Activated CD8-positive, alpha-beta T cell treated with anti-CD3 and anti-CD28 coated beads, Interleukin-2, amount 10 ng/mL, durations not matched to agents 7 days and 5 days (primary cell): ENCODE measurements at regions not wholly inside any gene's neighbourhood (a gene's known extent, or its start where the extent isn't known, plus 50 kb on each side); places are given as distances from the start of the nearest gene placed in this dataset.

ENCODE experiments used
- ATAC-seq: fragments of 150-1000 bp; cut with Tn5 transposase; one replicate; pipeline ENCODE4 v1.10.0; 2021; ENCODE audit warnings: moderate library complexity
- CTCF ChIA-PET: fragments of 350-600 bp; sonication (Branson Sonifier 250); formaldehyde crosslinking; loops from one replicate; lab custom pipeline; 2021; ENCODE audit warnings: antibody characterized with exemption; lab: Charles Lee
- POLR2A ChIA-PET: fragments of 350-600 bp; sonication (Branson Sonifier 250); formaldehyde crosslinking; loops from one replicate; lab custom pipeline; 2021; ENCODE audit warnings: antibody characterized with exemption; lab: Charles Lee
- DNase-seq: peaks from one replicate; pipeline ENCODE4 v3.0.0-alpha.2; 2020
- H3K27ac Mint-ChIP-seq: one replicate; pipeline ENCODE4 v1.8.0; 2021; ENCODE audit warnings: mild to moderate bottlenecking, mixed read lengths
- H3K27me3 Mint-ChIP-seq: one replicate; pipeline ENCODE4 v1.8.0; 2021; ENCODE audit warnings: low read depth, mixed read lengths
- H3K36me3 Mint-ChIP-seq: one replicate; pipeline ENCODE4 v1.8.0; 2021; ENCODE audit warnings: low read depth, mixed read lengths
- H3K4me1 Mint-ChIP-seq: one replicate; pipeline ENCODE4 v1.8.0; 2021; ENCODE audit warnings: low read depth, mixed read lengths
- H3K4me3 Mint-ChIP-seq: one replicate; pipeline ENCODE4 v1.8.0; 2021; ENCODE audit warnings: mild to moderate bottlenecking, mixed read lengths
- H3K9me3 Mint-ChIP-seq: one replicate; pipeline ENCODE4 v1.8.0; 2022; ENCODE audit warnings: mixed read lengths; ENCODE audit not compliant: insufficient read depth

DNA sequence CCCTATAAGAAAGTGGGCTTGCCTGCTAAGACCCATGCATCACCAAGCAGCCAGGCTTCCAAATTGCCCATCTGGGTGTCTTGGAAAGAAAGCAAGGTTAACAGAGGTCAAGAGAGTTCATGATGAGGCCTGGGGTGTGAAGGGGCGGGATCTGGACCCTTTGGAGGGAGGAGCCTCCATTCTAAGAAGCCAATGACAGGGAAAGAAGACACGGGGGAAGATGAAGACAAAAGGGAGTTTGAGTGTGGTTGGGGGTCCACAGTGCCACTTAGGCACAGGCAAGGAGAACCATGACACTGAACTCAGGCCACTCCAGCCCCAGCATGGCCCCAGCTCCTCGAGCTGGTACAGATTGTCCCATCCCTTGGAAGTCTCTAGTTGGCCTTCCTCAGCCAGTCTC is 350.2 kb upstream of the TSHZ3 start:
- H3K27ac Mint-ChIP-seq: no peak overlapping the region
- no peak for DNase-seq
- no peak overlapping the region for H3K4me3 Mint-ChIP-seq
- ChIA-PET POLR2A (no interaction called here), CTCF (no interaction called here)
- H3K4me1 Mint-ChIP-seq: no peaks in the 10 kb centered on the region
- no peaks in the 10 kb centered on the region for H3K27me3 Mint-ChIP-seq
- H3K9me3 Mint-ChIP-seq: peaks cover 12% of the 10 kb centered on the region
- no peak for ATAC-seq
- no peaks in the 10 kb centered on the region for H3K36me3 Mint-ChIP-seq

DNA sequence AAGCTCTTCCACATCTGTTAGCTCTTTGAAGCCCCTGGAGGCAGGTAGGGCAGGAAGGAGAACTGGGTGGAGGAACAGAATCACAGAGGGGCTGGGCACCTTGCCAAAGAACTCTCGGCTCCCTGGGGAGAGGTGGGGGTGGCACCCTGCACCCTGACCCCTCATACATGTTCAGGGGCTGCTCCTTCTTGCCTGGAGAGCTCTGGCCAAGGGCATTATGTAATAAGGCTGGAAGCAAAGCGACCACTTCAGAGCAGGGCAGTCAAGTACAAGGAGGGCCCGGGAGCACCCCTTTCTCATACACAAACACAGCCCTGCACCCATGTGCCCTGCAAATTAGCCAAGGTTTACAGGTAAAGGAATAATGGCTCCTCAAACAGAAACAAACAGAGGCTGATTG is 351.9 kb upstream of the TSHZ3 start:
- no peak overlapping the region for H3K27ac Mint-ChIP-seq
- H3K9me3 Mint-ChIP-seq: peaks cover 12% of the 10 kb centered on the region
- POLR2A ChIA-PET: no interaction called here
- H3K4me1 Mint-ChIP-seq: no peaks in the 10 kb centered on the region
- no peak for DNase-seq
- CTCF ChIA-PET: no interaction called here
- no peaks in the 10 kb centered on the region for H3K27me3 Mint-ChIP-seq
- no peak overlapping the region for H3K4me3 Mint-ChIP-seq
- H3K36me3 Mint-ChIP-seq: no peaks in the 10 kb centered on the region
- ATAC-seq: no peak

DNA sequence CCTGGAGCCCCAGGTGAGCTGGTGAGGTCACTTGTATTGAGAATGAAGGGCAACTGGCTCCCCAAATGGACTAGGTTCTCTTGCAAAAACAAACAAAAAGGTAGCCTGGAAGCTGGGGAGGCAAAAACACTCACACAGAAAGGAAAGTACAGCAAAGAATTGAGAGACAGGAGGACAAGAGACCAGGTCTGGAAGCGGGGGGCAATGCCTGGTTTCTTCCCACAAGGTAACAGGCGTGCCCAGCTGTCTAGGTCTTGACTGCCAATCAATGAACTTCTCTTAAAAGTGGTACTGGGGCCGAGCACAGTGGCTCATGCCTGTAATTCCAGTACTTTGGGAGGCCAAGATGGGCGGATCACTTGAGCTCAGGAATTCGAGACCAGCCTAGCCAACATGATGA is 356.4 kb upstream of the TSHZ3 start:
- ChIA-PET CTCF (interaction anchor here (0.7 kb wide), 1 partner anchor 63 kb away, joined by 3 read pairs; no protein-coding TSS in a partner anchor), POLR2A (no interaction called here)
- H3K27me3 Mint-ChIP-seq: no peaks in the 10 kb centered on the region
- DNase-seq (no peak), ATAC-seq (no peak)
- H3K27ac Mint-ChIP-seq: no peak overlapping the region
- H3K36me3 Mint-ChIP-seq: no peaks in the 10 kb centered on the region
- no peak overlapping the region for H3K4me3 Mint-ChIP-seq
- H3K9me3 Mint-ChIP-seq: peaks cover 12% of the 10 kb centered on the region
- H3K4me1 Mint-ChIP-seq: no peaks in the 10 kb centered on the region

DNA sequence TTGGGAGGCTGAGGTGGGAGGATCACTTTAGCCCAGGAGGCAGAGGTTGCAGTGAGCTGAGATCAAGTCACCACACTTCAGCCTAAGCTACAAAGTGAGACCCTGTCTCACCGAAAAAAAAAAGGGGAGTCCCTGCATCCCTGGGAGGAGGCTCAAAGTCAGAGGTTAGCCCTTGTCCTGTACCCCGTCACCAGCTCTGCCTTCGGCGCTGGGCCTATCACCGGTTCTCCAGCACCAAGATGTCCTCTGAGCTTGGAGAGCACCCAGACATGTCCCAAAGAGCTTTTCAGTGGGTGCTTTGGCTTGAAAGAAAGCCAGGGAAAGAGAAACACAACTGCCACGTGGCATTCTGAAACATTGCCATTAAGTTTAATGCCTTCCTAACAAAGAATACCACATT is 356.9 kb upstream of the TSHZ3 start:
- ATAC-seq: no peak
- Mint-ChIP-seq H3K4me1 (no peaks in the 10 kb centered on the region), H3K4me3 (no peak overlapping the region), H3K27me3 (no peaks in the 10 kb centered on the region), H3K27ac (no peak overlapping the region), H3K9me3 (peaks cover 10% of the 10 kb centered on the region), H3K36me3 (no peaks in the 10 kb centered on the region)
- no peak for DNase-seq
- ChIA-PET CTCF (interaction anchor here (0.7 kb wide), 1 partner anchor 63 kb away, joined by 3 read pairs; no protein-coding TSS in a partner anchor), POLR2A (no interaction called here)

DNA sequence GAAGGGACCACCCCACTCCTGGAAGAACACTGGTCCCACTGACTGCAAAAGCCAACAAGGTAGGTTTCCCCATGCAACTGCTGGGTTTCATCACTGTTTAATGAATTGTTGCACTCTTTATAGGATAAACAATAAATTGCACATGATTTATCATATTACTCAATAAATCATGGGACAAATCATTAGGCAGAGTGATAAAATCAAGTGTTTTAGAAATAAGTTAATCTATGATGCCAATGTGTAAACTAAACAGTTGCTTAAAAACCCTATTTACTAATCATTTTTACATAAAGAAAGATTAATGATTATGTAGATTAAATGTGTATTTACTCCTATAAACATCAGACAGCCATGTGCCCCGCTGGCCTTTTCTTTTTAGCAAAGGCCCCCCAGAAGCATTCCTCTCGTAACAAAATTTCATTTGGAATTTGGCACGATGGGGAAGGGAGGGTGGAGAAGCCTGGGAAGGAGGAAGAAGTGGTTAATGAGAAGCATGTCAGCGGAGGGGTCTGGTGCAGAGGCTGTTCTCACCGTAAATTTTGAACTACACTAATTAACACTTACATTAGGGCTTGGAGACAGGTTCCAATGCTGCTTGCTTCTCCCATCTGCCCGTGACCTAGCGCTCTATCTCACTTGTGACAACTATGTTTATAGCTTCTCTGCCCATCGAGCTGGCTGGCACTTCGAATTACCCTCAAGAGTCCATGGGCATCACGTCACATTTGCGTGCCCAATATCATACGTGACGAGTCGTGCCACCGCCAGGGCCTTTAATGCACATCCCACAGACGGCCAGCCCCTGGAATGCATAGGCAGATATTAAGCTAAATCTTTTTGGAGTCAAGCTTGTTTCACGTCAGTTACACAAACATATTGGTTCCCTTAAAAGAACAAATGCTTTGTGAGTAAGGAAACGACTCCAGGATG is 357.7 kb upstream of the TSHZ3 start:
- DNase-seq: no peak
- Mint-ChIP-seq H3K27me3 (no peaks in the 10 kb centered on the region), H3K4me3 (no peak overlapping the region), H3K9me3 (peaks cover 8% of the 10 kb centered on the region), H3K27ac (no peak overlapping the region), H3K4me1 (no peaks in the 10 kb centered on the region), H3K36me3 (no peaks in the 10 kb centered on the region)
- ATAC-seq: no peak
- CTCF ChIA-PET: no interaction called here
- POLR2A ChIA-PET: no interaction called here

DNA sequence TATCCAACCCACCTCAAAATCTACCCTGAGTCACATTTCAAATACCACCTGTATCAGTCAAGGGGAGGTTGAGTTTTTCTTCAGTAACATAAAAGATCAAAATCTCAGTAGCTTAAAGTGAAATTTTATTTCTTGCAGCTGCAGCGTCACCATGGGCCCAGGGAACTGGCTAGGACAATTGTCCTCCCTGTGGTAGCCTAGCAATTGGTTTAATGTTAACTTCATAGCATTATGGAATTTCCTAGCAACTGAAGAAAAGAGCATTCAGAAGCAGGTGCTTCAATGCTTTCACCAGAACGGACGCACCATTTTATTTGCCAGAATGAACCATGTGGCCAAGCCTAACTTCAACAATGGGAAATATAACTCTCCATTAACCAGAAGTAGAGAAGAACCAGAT is 359.3 kb upstream of the TSHZ3 start:
- DNase-seq: no peak
- no peak overlapping the region for H3K4me3 Mint-ChIP-seq
- CTCF ChIA-PET: no interaction called here
- no peak for ATAC-seq
- no peaks in the 10 kb centered on the region for H3K27me3 Mint-ChIP-seq
- no peak overlapping the region for H3K27ac Mint-ChIP-seq
- H3K36me3 Mint-ChIP-seq: no peaks in the 10 kb centered on the region
- no peaks in the 10 kb centered on the region for H3K4me1 Mint-ChIP-seq
- POLR2A ChIA-PET: no interaction called here
- H3K9me3 Mint-ChIP-seq: peaks cover 5% of the 10 kb centered on the region

DNA sequence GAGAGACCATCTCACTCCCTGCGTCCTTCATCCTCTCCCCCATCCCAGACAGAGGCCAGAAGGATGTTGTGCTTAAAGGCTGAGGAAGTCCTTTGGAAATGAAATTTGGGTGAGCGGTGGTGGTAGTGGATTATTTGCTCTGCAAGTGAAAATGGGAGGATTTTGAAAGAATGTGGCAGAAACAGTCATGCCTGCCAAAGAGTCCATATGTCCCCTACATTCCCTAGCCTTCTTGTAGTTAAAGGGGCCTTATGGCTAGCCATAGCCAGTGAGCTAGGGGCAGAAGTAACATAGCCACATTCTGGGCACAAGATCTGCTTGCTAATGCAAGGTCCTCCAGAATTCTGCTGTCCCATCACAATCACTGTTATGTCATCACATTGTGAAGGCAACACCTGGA is 360.2 kb upstream of the TSHZ3 start:
- H3K9me3 Mint-ChIP-seq: no peaks in the 10 kb centered on the region
- no peak overlapping the region for H3K4me3 Mint-ChIP-seq
- ATAC-seq (no peak), DNase-seq (no peak)
- no peak overlapping the region for H3K27ac Mint-ChIP-seq
- ChIA-PET POLR2A (interaction anchor here (0.6 kb wide), 1 partner anchor 94 kb away, joined by 3 read pairs; no protein-coding TSS in a partner anchor), CTCF (no interaction called here)
- no peaks in the 10 kb centered on the region for H3K27me3 Mint-ChIP-seq
- H3K4me1 Mint-ChIP-seq: no peaks in the 10 kb centered on the region
- H3K36me3 Mint-ChIP-seq: no peaks in the 10 kb centered on the region

DNA sequence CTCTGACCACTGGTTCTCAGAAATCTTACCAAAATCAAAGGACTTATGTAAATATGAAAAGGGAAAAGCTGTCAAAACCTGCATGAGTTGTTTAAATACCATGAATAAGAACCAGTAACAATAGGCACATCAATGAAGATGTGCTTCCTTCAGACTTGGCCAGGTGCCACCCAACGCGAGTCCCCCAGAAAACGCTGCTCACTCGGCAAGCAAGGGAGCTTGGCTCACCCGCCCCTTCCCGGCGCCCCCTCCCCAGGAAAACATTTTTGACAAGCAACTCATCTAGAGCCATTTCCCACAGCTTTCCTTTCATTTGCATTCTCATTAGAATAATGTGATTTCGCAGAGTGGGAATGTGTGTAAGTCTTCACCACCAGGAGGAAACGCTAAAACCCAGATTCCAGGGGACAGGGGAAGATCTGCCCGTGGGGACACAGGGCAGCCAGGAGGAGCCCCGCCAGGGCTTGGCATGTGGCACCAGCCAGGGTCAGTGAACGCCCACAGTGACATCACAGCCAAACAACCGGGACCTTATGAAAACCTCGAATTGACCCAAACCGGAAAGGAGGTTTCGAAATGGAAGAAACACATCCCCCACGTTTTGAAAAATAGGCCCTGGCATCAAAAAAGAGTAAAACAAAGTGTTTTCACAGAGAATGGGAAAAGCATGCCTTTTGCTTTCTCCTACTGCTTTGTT is 366.2 kb upstream of the TSHZ3 start:
- H3K4me1 Mint-ChIP-seq: no peaks in the 10 kb centered on the region
- DNase-seq (no peak), ATAC-seq (no peak)
- ChIA-PET POLR2A (no interaction called here), CTCF (no interaction called here)
- no peaks in the 10 kb centered on the region for H3K9me3 Mint-ChIP-seq
- H3K27me3 Mint-ChIP-seq: no peaks in the 10 kb centered on the region
- no peaks in the 10 kb centered on the region for H3K36me3 Mint-ChIP-seq
- H3K27ac Mint-ChIP-seq: no peak overlapping the region
- no peak overlapping the region for H3K4me3 Mint-ChIP-seq

DNA sequence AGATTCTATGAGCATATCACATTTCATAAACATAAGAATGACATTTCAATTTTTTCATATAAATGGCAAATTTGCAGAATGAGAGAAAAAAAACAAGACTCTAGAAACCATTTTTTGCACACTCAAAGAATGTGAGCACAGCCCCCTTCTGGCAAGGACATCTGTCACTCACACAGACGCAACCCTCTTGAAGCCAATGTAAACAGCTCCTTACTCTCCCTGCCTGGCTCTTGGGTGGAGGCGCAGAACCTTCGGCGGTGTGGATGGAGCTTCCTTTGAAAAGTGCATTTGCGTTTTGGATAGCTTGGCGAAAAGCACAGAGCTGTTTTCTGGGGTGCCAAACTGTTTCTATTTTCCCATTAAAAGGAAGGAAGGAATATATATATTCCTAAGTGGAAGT is 367.6 kb upstream of the TSHZ3 start:
- no peaks in the 10 kb centered on the region for H3K4me1 Mint-ChIP-seq
- H3K36me3 Mint-ChIP-seq: no peaks in the 10 kb centered on the region
- CTCF ChIA-PET: no interaction called here
- H3K9me3 Mint-ChIP-seq: no peaks in the 10 kb centered on the region
- DNase-seq: no peak
- ATAC-seq: no peak
- H3K27me3 Mint-ChIP-seq: no peaks in the 10 kb centered on the region
- H3K27ac Mint-ChIP-seq: no peak overlapping the region
- H3K4me3 Mint-ChIP-seq: no peak overlapping the region
- POLR2A ChIA-PET: no interaction called here

DNA sequence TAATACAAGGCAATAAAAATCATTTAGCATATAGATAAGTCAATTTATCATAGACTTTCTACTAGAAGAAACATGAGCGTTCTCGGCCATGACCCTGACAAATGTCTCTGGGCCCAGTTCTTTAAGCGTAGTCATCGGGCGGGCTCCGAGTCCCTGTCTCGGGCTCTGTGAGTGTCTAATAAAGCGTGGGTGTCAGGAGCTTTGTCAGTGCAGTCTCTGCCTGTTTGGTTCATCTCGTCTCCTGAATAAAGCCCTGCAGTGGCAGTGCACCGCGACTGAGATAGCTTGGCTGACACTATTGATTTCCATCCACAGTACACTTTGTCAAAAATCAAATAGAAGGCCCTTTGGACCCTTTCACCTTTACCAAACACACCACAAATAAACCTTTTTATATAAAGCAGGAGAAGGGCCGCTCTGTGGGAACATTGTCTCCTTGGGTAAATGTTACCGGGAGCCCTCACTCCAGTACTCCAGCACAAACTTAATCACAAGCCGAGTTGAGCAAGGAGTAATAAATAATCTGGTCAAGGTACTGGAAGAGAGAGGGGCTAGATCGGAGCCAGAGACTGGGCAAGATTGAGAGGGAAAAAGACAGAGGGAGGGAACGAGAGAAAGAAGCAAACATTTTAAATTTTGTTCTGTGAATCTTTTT is 368.2 kb upstream of the TSHZ3 start:
- Mint-ChIP-seq H3K9me3 (no peaks in the 10 kb centered on the region), H3K4me1 (no peaks in the 10 kb centered on the region), H3K27ac (no peak overlapping the region), H3K36me3 (no peaks in the 10 kb centered on the region), H3K27me3 (no peaks in the 10 kb centered on the region), H3K4me3 (no peak overlapping the region)
- no peak for ATAC-seq
- CTCF ChIA-PET: no interaction called here
- no peak for DNase-seq
- POLR2A ChIA-PET: no interaction called here

DNA sequence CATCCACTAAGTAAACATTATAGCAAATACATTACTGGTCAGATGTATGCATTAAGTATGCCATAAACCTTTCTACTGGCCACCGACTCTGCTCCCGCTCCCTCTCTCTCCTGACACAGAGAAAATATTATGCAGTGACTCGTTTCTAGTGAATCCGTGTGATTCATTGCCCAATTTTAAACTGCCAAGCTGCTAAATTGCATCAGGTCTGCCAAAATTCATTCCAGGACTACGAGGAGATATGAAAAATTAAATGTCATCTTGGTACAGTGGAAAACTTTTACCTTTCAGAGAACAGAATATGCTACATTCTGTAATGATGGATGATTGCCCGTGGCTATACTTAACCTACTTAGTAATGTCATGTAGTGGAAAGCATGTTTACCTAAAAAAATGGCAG is 368.8 kb upstream of the TSHZ3 start:
- Mint-ChIP-seq H3K27ac (no peak overlapping the region), H3K4me1 (no peaks in the 10 kb centered on the region), H3K36me3 (no peaks in the 10 kb centered on the region), H3K9me3 (no peaks in the 10 kb centered on the region), H3K4me3 (no peak overlapping the region), H3K27me3 (no peaks in the 10 kb centered on the region)
- no peak for ATAC-seq
- POLR2A ChIA-PET: no interaction called here
- DNase-seq: no peak
- CTCF ChIA-PET: no interaction called here

DNA sequence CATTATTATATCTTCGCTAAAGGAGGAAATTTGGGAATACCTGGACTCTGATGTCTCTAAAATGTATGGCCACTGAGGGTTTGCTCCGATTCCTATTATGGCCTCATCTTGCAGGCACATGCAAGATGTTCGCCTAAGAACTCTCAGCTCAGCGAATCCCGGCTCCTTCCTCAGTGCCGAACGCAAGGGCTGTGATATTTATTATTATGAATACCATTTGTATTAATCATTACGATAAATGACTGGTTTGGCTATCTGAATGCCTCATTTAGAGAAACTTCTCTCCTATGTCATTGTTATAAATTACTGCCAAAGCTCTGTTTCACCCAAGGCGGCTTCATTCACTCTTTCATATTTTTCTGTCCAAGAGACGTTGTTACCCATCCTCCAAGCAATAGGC is 369.7 kb upstream of the TSHZ3 start:
- Mint-ChIP-seq H3K4me1 (no peaks in the 10 kb centered on the region), H3K27me3 (no peaks in the 10 kb centered on the region), H3K4me3 (no peak overlapping the region), H3K27ac (no peak overlapping the region), H3K9me3 (no peaks in the 10 kb centered on the region), H3K36me3 (no peaks in the 10 kb centered on the region)
- DNase-seq: no peak
- ChIA-PET CTCF (no interaction called here), POLR2A (no interaction called here)
- ATAC-seq: no peak
